ENCODE measurements at regions not wholly inside any gene's neighbourhood (a gene's known extent, or its start where the extent isn't known, plus 50 kb on each side); places are given as distances from the start of the nearest gene placed in this dataset.
"Not testable (repeated sequence)": the region's sequence is repeated elsewhere in the genome, so short reads cannot be mapped to it uniquely, and the experiment has no call there.

GRCh38 chr7:79774150-79774549 lies 320.7 kb upstream of the MAGI2 start:
- no peak for DNase-seq
- no peak overlapping the region for H3K4me3 ChIP-seq (ENCODE audit: low read length)
- no peaks in the 10 kb centered on the region for H3K36me3 ChIP-seq (ENCODE audit: control insufficient read depth, insufficient read depth, low read length)
- no peak overlapping the region for H3K27ac ChIP-seq (ENCODE audit: low read length)
- H3K4me1 ChIP-seq (ENCODE audit: control insufficient read depth, insufficient read depth, low read length), result no peaks in the 10 kb centered on the region
- no peaks in the 10 kb centered on the region for H3K27me3 ChIP-seq (ENCODE audit: control insufficient read depth, insufficient read depth, low read length)
- H3K9me3 ChIP-seq (replicated peaks; ENCODE audit: control insufficient read depth, low read depth, low read length), result no peaks in the 10 kb centered on the region

GRCh38 chr7:79770970-79771369 lies 317.5 kb upstream of the MAGI2 start:
- Histone ChIP-seq H3K4me1 (ENCODE audit: control insufficient read depth, insufficient read depth, low read length) (no peaks in the 10 kb centered on the region), H3K27me3 (ENCODE audit: control insufficient read depth, insufficient read depth, low read length) (no peaks in the 10 kb centered on the region), H3K4me3 (ENCODE audit: low read length) (no peak overlapping the region), H3K27ac (ENCODE audit: low read length) (no peak overlapping the region), H3K36me3 (ENCODE audit: control insufficient read depth, insufficient read depth, low read length) (no peaks in the 10 kb centered on the region), H3K9me3 (replicated peaks; ENCODE audit: control insufficient read depth, low read depth, low read length) (no peaks in the 10 kb centered on the region)
- no peak for DNase-seq
- no CpG with 5 or more reads among the region's 2 CpGs for WGBS (ENCODE audit: insufficient coverage)

- Histone ChIP-seq H3K36me3 (ENCODE audit: control insufficient read depth, insufficient read depth, low read length) (no peaks in the 10 kb centered on the region), H3K27me3 (ENCODE audit: control insufficient read depth, insufficient read depth, low read length) (no peaks in the 10 kb centered on the region), H3K27ac (ENCODE audit: low read length) (no peak overlapping the region), H3K4me3 (ENCODE audit: low read length) (no peak overlapping the region), H3K4me1 (ENCODE audit: control insufficient read depth, insufficient read depth, low read length) (no peaks in the 10 kb centered on the region), H3K9me3 (replicated peaks; ENCODE audit: control insufficient read depth, low read depth, low read length) (no peaks in the 10 kb centered on the region)
- WGBS (ENCODE audit: insufficient coverage), result no CpG with 5 or more reads among the region's 2 CpGs
- peak; percentile 23 for DNase-seq
Observed at GRCh38 chr7:79770063-79770462, 316.6 kb upstream of the MAGI2 start.

GRCh38 chr7:79767876-79768560 lies 314.6 kb upstream of the MAGI2 start:
- WGBS (ENCODE audit: insufficient coverage), result 87% methylated on average over 30 of the region's 46 CpGs
- not testable (repeated sequence) for DNase-seq; H3K27me3 ChIP-seq (ENCODE audit: control insufficient read depth, insufficient read depth, low read length); H3K27ac ChIP-seq (ENCODE audit: low read length); H3K4me3 ChIP-seq (ENCODE audit: low read length); H3K36me3 ChIP-seq (ENCODE audit: control insufficient read depth, insufficient read depth, low read length); H3K4me1 ChIP-seq (ENCODE audit: control insufficient read depth, insufficient read depth, low read length); H3K9me3 ChIP-seq (replicated peaks; ENCODE audit: control insufficient read depth, low read depth, low read length)

DNA sequence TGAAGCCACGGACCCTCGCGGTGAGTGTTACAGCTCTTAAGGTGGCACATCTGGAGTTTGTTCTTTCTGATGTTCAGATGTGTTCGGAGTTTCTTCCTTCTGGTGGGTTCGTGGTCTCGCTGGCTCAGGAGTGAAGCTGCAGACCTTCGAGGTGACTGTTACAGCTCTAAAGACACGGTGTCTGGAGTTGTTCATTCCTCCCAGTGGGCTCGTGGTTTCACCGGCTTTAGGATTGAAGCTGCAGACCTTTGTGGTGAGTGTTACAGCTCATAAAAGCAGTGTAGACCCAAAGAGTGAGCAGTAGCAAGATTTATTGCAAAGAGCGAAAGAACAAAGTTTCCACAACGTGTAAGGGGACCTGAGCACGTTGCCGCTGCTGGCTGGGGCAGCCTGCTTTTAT lies 313.7 kb upstream of the MAGI2 start:
- not testable (repeated sequence) for H3K36me3 ChIP-seq (ENCODE audit: control insufficient read depth, insufficient read depth, low read length); H3K4me3 ChIP-seq (ENCODE audit: low read length); DNase-seq; H3K27me3 ChIP-seq (ENCODE audit: control insufficient read depth, insufficient read depth, low read length); H3K27ac ChIP-seq (ENCODE audit: low read length); H3K9me3 ChIP-seq (replicated peaks; ENCODE audit: control insufficient read depth, low read depth, low read length); H3K4me1 ChIP-seq (ENCODE audit: control insufficient read depth, insufficient read depth, low read length)
- WGBS (ENCODE audit: insufficient coverage), result 54% methylated on average over 6 of the region's 14 CpGs

DNA sequence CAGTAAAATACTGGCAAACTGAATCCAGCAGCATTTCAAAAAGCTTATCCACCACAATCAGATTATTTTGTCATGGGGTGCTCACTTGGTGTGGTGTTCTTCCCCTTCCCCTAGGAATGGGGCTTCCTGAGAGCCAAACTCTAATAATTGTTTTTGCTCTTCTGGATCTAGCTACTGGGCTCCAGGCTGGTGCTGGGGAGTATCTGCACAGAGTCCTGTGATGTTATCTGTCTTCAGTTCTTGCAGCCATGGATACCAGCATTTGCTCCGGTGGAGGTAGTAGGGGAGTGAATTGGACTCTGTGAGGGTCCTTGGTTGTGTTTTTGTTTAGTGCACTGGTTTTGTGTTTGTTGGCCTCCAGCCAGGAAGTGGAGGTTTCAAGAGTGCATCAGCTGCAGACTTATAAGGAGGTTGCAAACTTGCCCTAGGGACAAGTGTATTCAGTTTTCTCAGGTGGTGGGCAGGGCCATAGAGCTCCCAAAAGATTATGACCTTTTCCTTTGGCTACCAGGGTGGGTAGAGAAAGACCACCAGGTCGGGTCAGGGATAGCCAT lies 308.5 kb upstream of the MAGI2 start:
- H3K27me3 ChIP-seq (ENCODE audit: control insufficient read depth, insufficient read depth, low read length), result no peaks in the 10 kb centered on the region
- H3K9me3 ChIP-seq (replicated peaks; ENCODE audit: control insufficient read depth, low read depth, low read length), result no peaks in the 10 kb centered on the region
- WGBS (ENCODE audit: insufficient coverage), result 83% methylated on average over 1 of the region's 2 CpGs
- H3K27ac ChIP-seq (ENCODE audit: low read length), result no peak overlapping the region
- no peaks in the 10 kb centered on the region for H3K4me1 ChIP-seq (ENCODE audit: control insufficient read depth, insufficient read depth, low read length)
- H3K4me3 ChIP-seq (ENCODE audit: low read length), result no peak overlapping the region
- DNase-seq, result peak; percentile 4
- H3K36me3 ChIP-seq (ENCODE audit: control insufficient read depth, insufficient read depth, low read length), result no peaks in the 10 kb centered on the region

GRCh38 chr7:79750941-79751340 lies 297.5 kb upstream of the MAGI2 start:
- DNase-seq, result not testable (repeated sequence)
- WGBS (ENCODE audit: insufficient coverage), result 100% methylated on average over 1 of the region's 8 CpGs

GRCh38 chr7:79749856-79750255 lies 296.4 kb upstream of the MAGI2 start:
- Histone ChIP-seq H3K4me3 (ENCODE audit: low read length) (no peak overlapping the region), H3K27ac (ENCODE audit: low read length) (no peak overlapping the region), H3K4me1 (ENCODE audit: control insufficient read depth, insufficient read depth, low read length) (no peaks in the 10 kb centered on the region), H3K9me3 (replicated peaks; ENCODE audit: control insufficient read depth, low read depth, low read length) (peaks cover 2% of the 10 kb centered on the region), H3K27me3 (ENCODE audit: control insufficient read depth, insufficient read depth, low read length) (no peaks in the 10 kb centered on the region), H3K36me3 (ENCODE audit: control insufficient read depth, insufficient read depth, low read length) (no peaks in the 10 kb centered on the region)
- no peak for DNase-seq

More at GRCh38 chr7:79750941-79751340, 297.5 kb upstream of the MAGI2 start:
- not testable (repeated sequence) for H3K9me3 ChIP-seq (replicated peaks; ENCODE audit: control insufficient read depth, low read depth, low read length); H3K27me3 ChIP-seq (ENCODE audit: control insufficient read depth, insufficient read depth, low read length); H3K4me1 ChIP-seq (ENCODE audit: control insufficient read depth, insufficient read depth, low read length); H3K4me3 ChIP-seq (ENCODE audit: low read length); H3K36me3 ChIP-seq (ENCODE audit: control insufficient read depth, insufficient read depth, low read length); H3K27ac ChIP-seq (ENCODE audit: low read length)

GRCh38 chr7:79741684-79742083 lies 288.2 kb upstream of the MAGI2 start:
- no CpG with 5 or more reads among the region's 3 CpGs for WGBS (ENCODE audit: insufficient coverage)
- no peaks in the 10 kb centered on the region for H3K27me3 ChIP-seq (ENCODE audit: control insufficient read depth, insufficient read depth, low read length)
- H3K27ac ChIP-seq (ENCODE audit: low read length), result no peak overlapping the region
- H3K36me3 ChIP-seq (ENCODE audit: control insufficient read depth, insufficient read depth, low read length), result no peaks in the 10 kb centered on the region
- no peak for DNase-seq
- H3K9me3 ChIP-seq (replicated peaks; ENCODE audit: control insufficient read depth, low read depth, low read length), result no peaks in the 10 kb centered on the region
- H3K4me3 ChIP-seq (ENCODE audit: low read length), result no peak overlapping the region
- H3K4me1 ChIP-seq (ENCODE audit: control insufficient read depth, insufficient read depth, low read length), result no peaks in the 10 kb centered on the region

GRCh38 chr7:79740076-79740475 lies 286.6 kb upstream of the MAGI2 start:
- no peak overlapping the region for H3K4me3 ChIP-seq (ENCODE audit: low read length)
- H3K27ac ChIP-seq (ENCODE audit: low read length), result no peak overlapping the region
- no peaks in the 10 kb centered on the region for H3K4me1 ChIP-seq (ENCODE audit: control insufficient read depth, insufficient read depth, low read length)
- H3K36me3 ChIP-seq (ENCODE audit: control insufficient read depth, insufficient read depth, low read length), result no peaks in the 10 kb centered on the region
- DNase-seq, result no peak
- 94% methylated on average over 22 of the region's 22 CpGs for WGBS (ENCODE audit: insufficient coverage)
- no peaks in the 10 kb centered on the region for H3K9me3 ChIP-seq (replicated peaks; ENCODE audit: control insufficient read depth, low read depth, low read length)
- no peaks in the 10 kb centered on the region for H3K27me3 ChIP-seq (ENCODE audit: control insufficient read depth, insufficient read depth, low read length)

Measured in muscle of leg (tissue), 3 donors.